ENCODE measurements at regions not wholly inside any gene's neighbourhood (a gene's known extent, or its start where the extent isn't known, plus 50 kb on each side); places are given as distances from the start of the nearest gene placed in this dataset.

DNA sequence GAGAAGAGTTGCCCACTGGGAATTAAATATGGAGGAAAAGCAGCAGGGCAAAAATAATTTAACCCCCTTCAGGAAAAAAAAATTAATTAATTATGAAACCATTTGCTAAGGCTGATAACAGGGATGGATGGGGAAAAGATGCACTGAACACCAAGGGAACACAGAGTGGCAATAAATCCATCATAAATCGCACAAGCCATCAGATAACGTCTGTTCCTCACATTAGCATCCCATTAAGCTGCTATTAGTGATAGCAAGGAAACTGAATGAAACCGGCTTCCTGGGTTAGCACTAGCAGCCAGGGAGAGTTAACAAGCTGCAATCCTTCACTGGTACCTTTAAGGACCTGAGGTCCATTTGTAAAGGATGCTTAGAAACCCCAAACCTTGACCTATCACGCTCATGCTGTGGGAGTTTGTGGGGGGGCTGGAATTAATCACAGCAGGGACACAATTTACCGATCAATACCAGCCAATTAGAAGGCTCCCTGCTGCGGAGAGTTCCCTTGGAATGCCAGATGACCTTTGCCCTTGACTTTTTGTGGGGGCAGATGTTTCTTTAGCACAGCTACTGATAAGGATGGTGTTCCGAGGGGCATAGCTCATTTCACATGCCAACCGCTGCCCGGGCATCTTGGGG lies 175.5 kb upstream of the KLF7 start:
- no peak for TF ChIP-seq POLR2AphosphoS5 (IDR thresholded peaks at IDR 0.05; ENCODE audit: low read depth, low read length)
- TF ChIP-seq, protein P1, sequence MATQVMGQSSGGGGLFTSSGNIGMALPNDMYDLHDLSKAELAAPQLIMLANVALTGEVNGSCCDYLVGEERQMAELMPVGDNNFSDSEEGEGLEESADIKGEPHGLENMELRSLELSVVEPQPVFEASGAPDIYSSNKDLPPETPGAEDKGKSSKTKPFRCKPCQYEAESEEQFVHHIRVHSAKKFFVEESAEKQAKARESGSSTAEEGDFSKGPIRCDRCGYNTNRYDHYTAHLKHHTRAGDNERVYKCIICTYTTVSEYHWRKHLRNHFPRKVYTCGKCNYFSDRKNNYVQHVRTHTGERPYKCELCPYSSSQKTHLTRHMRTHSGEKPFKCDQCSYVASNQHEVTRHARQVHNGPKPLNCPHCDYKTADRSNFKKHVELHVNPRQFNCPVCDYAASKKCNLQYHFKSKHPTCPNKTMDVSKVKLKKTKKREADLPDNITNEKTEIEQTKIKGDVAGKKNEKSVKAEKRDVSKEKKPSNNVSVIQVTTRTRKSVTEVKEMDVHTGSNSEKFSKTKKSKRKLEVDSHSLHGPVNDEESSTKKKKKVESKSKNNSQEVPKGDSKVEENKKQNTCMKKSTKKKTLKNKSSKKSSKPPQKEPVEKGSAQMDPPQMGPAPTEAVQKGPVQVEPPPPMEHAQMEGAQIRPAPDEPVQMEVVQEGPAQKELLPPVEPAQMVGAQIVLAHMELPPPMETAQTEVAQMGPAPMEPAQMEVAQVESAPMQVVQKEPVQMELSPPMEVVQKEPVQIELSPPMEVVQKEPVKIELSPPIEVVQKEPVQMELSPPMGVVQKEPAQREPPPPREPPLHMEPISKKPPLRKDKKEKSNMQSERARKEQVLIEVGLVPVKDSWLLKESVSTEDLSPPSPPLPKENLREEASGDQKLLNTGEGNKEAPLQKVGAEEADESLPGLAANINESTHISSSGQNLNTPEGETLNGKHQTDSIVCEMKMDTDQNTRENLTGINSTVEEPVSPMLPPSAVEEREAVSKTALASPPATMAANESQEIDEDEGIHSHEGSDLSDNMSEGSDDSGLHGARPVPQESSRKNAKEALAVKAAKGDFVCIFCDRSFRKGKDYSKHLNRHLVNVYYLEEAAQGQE (IDR thresholded peaks at IDR 0.05; ENCODE audit: insufficient read depth in 1 of 2, low read depth in 2 of 2, low read length in 2 of 2): no peak
